Endothelial cell of umbilical vein (primary cell): ENCODE measurements at regions not wholly inside any gene's neighbourhood (a gene's known extent, or its start where the extent isn't known, plus 50 kb on each side); places are given as distances from the start of the nearest gene placed in this dataset.

Experiments
- BruUV-seq: library from RNA; stranded (reverse); fragments of 400-500 nt; replicated peaks from 2 replicates; lab custom pipeline; 2021; lab: Mats Ljungman, UMichigan
- CTCF ChIA-PET: fragments of 300-600, 350-600 bp; sonication (Branson Sonifier 250); formaldehyde crosslinking; loops from one replicate; lab custom pipeline; 2021; ENCODE audit warnings: antibody characterized with exemption, inconsistent platforms; lab: Charles Lee
- POLR2A ChIA-PET: fragments of 300-600, 350-600 bp; sonication (Branson Sonifier 250); formaldehyde crosslinking; loops from one replicate; lab custom pipeline; 2021; ENCODE audit warnings: antibody characterized with exemption, inconsistent platforms; lab: Charles Lee
- DNase-seq: peaks from one replicate; pipeline ENCODE4 v3.0.0-alpha.2; 2011; ENCODE audit warnings: low read depth, low spot score
- FAIRE-seq: peaks from 2 replicates; lab custom pipeline; 2011; peaks lifted over from hg19 to GRCh38; lab: Jason Lieb, UNC
- H2AFZ ChIP-seq: 2 replicates; pipeline ENCODE4 v1.6.0; 2012; ENCODE audit warnings: low read depth, low read length, control low read depth, inconsistent platforms
- H3K27ac ChIP-seq: 2 replicates; pipeline ENCODE4 v1.5.1; 2011; ENCODE audit warnings: low read depth, mild to moderate bottlenecking, control low read depth, low read length, moderate library complexity; ENCODE audit not compliant: insufficient read depth
- H3K27me3 ChIP-seq, 2 experiments: 2 replicates each; pipeline versions ENCODE4 v1.6.0 to v1.6.1; 2011; ENCODE audit warnings: low read length in 2 of 2, mixed read lengths in 1 of 2; ENCODE audit not compliant: control insufficient read depth in 2 of 2, insufficient read depth in 2 of 2
- H3K36me3 ChIP-seq, 2 experiments: 2 replicates in 1 of 2; 3 replicates in 1 of 2; pipeline ENCODE4 v1.5.1; 2011; ENCODE audit warnings: low read length in 2 of 2, mild to moderate bottlenecking in 1 of 2, moderate library complexity in 1 of 2; ENCODE audit not compliant: control insufficient read depth in 2 of 2, insufficient read depth in 2 of 2; ENCODE audit errors: extremely low read depth in 1 of 2
- H3K4me1 ChIP-seq: 3 replicates; pipeline ENCODE4 v1.5.1; 2011; ENCODE audit warnings: mild to moderate bottlenecking, low read length; ENCODE audit not compliant: control insufficient read depth, insufficient read depth; ENCODE audit errors: extremely low read depth
- H3K4me2 ChIP-seq: 2 replicates; pipeline ENCODE4 v1.6.1; 2011; ENCODE audit warnings: low read length, control low read depth, mixed read lengths; ENCODE audit not compliant: insufficient read depth
- H3K4me3 ChIP-seq, 3 experiments: fragments of 200-600 bp in 1 of 3; sonication (generic), shearing (Covaris generic) in 1 of 3; replicated peaks in 1 of 3; 2 replicates each; pipeline ENCODE4 v1.5.1; 2011 to 2016; ENCODE audit warnings: control low read depth in 3 of 3, low read length in 3 of 3, mild to moderate bottlenecking in 2 of 3, inconsistent platforms in 1 of 3, low read depth in 1 of 3, moderate library complexity in 1 of 3; ENCODE audit not compliant: insufficient read depth in 1 of 3
- H3K79me2 ChIP-seq: 2 replicates; pipeline ENCODE4 v1.6.0; 2012; ENCODE audit warnings: low read length, inconsistent platforms; ENCODE audit not compliant: control insufficient read depth, insufficient read depth
- H3K9ac ChIP-seq: replicated peaks from 2 replicates; pipeline ENCODE3; 2011; ENCODE audit warnings: low read length, control low read depth; ENCODE audit not compliant: insufficient read depth; ENCODE audit errors: extremely low read depth
- H3K9me1 ChIP-seq: replicated peaks from 3 replicates; pipeline ENCODE4 v1.6.0; 2011; ENCODE audit warnings: mild to moderate bottlenecking, low read length; ENCODE audit not compliant: control insufficient read depth, insufficient read depth; ENCODE audit errors: extremely low read depth
- H3K9me3 ChIP-seq: replicated peaks from 2 replicates; pipeline ENCODE4 v1.5.1; 2012; ENCODE audit warnings: low read length, inconsistent platforms; ENCODE audit not compliant: control insufficient read depth, insufficient read depth
- H4K20me1 ChIP-seq: replicated peaks from 2 replicates; pipeline ENCODE3; 2011; ENCODE audit warnings: mild to moderate bottlenecking, low read length; ENCODE audit not compliant: control insufficient read depth, insufficient read depth; ENCODE audit errors: extremely low read depth
- EZH2 ChIP-seq: IDR thresholded peaks from 2 replicates; pipeline ENCODE4 v1.6.1; 2012; ENCODE audit warnings: borderline replicate concordance, low read depth, mild to moderate bottlenecking, moderate library complexity, low read length, inconsistent platforms; ENCODE audit not compliant: severe bottlenecking
- FOS ChIP-seq: IDR thresholded peaks from 2 replicates; pipeline ENCODE4 v1.6.1; 2011; ENCODE audit warnings: mild to moderate bottlenecking, low read length, moderate library complexity, borderline replicate concordance; ENCODE audit not compliant: insufficient read depth
- GATA2 ChIP-seq: IDR thresholded peaks from 2 replicates; pipeline ENCODE4 v1.7.0; 2011; ENCODE audit warnings: low read depth, mild to moderate bottlenecking, moderate library complexity, mixed read lengths, low read length; ENCODE audit not compliant: insufficient read length, insufficient read depth
- JUN ChIP-seq: IDR thresholded peaks from 2 replicates; pipeline ENCODE4 v1.6.1; 2011; ENCODE audit warnings: borderline replicate concordance, low read depth; ENCODE audit not compliant: insufficient read length, insufficient read depth
- MYC ChIP-seq: IDR thresholded peaks from one replicate; pipeline ENCODE4 v1.6.1; 2011; ENCODE audit warnings: mild to moderate bottlenecking, low read depth, low read length
- POLR2A ChIP-seq: IDR thresholded peaks from 2 replicates; pipeline ENCODE4 v1.6.1; 2012; ENCODE audit warnings: low read depth, mild to moderate bottlenecking, control low read depth, low read length
- POLR2AphosphoS5 ChIP-seq: IDR thresholded peaks from 2 replicates; pipeline ENCODE4 v1.6.1; 2012; ENCODE audit warnings: low read depth, mild to moderate bottlenecking, control low read depth, low read length, moderate library complexity; ENCODE audit not compliant: insufficient read depth
- dilution Hi-C: fragments of 300-500 bp; cut with MboI; formaldehyde crosslinking; loops from one replicate; pipeline ENCODE4 v1.15.0; 2019; ENCODE audit warnings: low sequenced_read_pairs; ENCODE audit not compliant: extremely low pct_ligation_motif_present
- intact Hi-C: fragments of 100-400 bp; cut with micrococcal nuclease; formaldehyde crosslinking; loops from one replicate; pipeline ENCODE4 v1.10.0; 2022
- TF ChIP-seq, protein P1 (sequence below): IDR thresholded peaks from 2 replicates; pipeline ENCODE4 v1.6.1; 2011; ENCODE audit not compliant: insufficient read depth, insufficient read length
- TF ChIP-seq, protein P2 (sequence below), 2 donors: IDR thresholded peaks; 1 replicate in 1 of 2; 2 replicates in 1 of 2; pipeline ENCODE4 v1.5.1; 2011; ENCODE audit warnings: low read length in 2 of 2, mild to moderate bottlenecking in 2 of 2, moderate library complexity in 2 of 2, control low read depth in 1 of 2, inconsistent platforms in 1 of 2, low read depth in 1 of 2; ENCODE audit not compliant: insufficient read depth in 1 of 2; ENCODE audit errors: extremely low read depth in 1 of 2

DNA sequence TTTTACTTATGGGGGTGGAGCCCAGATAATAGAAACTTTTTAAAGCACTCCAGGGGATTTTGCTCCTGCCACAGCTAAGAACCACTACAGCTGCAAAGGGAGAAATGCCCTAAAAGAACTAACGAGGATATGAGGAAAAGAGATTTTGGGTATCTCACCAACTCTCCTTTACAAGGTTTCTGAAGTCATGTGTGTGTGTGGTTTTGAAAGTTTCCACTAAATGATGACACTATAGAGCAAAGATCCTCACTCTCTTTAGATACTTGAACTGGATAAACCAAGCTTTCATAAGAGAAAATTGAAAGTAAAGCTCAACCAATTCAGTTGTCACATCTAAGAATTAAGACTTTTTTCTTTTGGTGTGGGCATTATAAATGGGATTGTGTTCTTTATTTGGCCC is 455.3 kb upstream of the ALCAM start:
- no peak for DNase-seq
- H3K9me1 ChIP-seq, result no peaks in the 10 kb centered on the region
- peaks cover 30% of the 10 kb centered on the region for H3K4me1 ChIP-seq
- CTCF ChIA-PET, result interaction anchor here (0.9 kb wide), 1 partner anchor 455 kb away, joined by 5 read pairs; the partner anchor contains the start of gene ALCAM
- H3K4me3 ChIP-seq, result no peak overlapping the region
- FAIRE-seq, result no peak
- intact Hi-C loops, result no loop called here
- no peak overlapping the region for H3K9ac ChIP-seq
- H2AFZ ChIP-seq, result no peak overlapping the region
- no peak overlapping the region for H3K4me2 ChIP-seq
- no peak for TF ChIP-seq POLR2AphosphoS5
- no peak for TF ChIP-seq POLR2A
- no peak for TF ChIP-seq FOS
- TF ChIP-seq MYC, result no peak
- TF ChIP-seq GATA2, result no peak
- TF ChIP-seq EZH2, result no peak
- no peak for TF ChIP-seq JUN
- TF ChIP-seq, protein P1, sequence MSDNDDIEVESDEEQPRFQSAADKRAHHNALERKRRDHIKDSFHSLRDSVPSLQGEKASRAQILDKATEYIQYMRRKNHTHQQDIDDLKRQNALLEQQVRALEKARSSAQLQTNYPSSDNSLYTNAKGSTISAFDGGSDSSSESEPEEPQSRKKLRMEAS, result no peak
- TF ChIP-seq, protein P2, sequence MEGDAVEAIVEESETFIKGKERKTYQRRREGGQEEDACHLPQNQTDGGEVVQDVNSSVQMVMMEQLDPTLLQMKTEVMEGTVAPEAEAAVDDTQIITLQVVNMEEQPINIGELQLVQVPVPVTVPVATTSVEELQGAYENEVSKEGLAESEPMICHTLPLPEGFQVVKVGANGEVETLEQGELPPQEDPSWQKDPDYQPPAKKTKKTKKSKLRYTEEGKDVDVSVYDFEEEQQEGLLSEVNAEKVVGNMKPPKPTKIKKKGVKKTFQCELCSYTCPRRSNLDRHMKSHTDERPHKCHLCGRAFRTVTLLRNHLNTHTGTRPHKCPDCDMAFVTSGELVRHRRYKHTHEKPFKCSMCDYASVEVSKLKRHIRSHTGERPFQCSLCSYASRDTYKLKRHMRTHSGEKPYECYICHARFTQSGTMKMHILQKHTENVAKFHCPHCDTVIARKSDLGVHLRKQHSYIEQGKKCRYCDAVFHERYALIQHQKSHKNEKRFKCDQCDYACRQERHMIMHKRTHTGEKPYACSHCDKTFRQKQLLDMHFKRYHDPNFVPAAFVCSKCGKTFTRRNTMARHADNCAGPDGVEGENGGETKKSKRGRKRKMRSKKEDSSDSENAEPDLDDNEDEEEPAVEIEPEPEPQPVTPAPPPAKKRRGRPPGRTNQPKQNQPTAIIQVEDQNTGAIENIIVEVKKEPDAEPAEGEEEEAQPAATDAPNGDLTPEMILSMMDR (IDR thresholded peaks at IDR 0.05; ENCODE audit: extremely low read depth in 1 of 2, insufficient read depth in 1 of 2, low read depth in 1 of 2, low read length in 2 of 2), result no peak
- dilution Hi-C loops, result no loop called here
- no peaks in the 10 kb centered on the region for H4K20me1 ChIP-seq
- peaks cover 5% of the 10 kb centered on the region for H3K79me2 ChIP-seq
- no peaks in the 10 kb centered on the region for H3K27me3 ChIP-seq
- no peaks in the 10 kb centered on the region for H3K36me3 ChIP-seq
- POLR2A ChIA-PET, result no interaction called here
- BruUV-seq, result no TSS peak
- H3K9me3 ChIP-seq, result peaks cover 3% of the 10 kb centered on the region
- no peak overlapping the region for H3K27ac ChIP-seq
